HEK293 (cell line): ENCODE measurements at regions not wholly inside any gene's neighbourhood (a gene's known extent, or its start where the extent isn't known, plus 50 kb on each side); places are given as distances from the start of the nearest gene placed in this dataset.

Experiments used
- MYNN ChIP-seq: fragments of 450-650 bp; formaldehyde crosslinking; IDR thresholded peaks from 2 replicates; pipeline ENCODE4 v1.5.1; 2016; ENCODE audit warnings: missing biosample characterization, missing genetic modification characterization, borderline replicate concordance
- YY1 ChIP-seq: fragments of 450-650 bp; formaldehyde crosslinking; IDR thresholded peaks from 2 replicates; pipeline ENCODE4 v1.5.1; 2018; ENCODE audit warnings: missing biosample characterization, missing genetic modification characterization
- ZBTB1 ChIP-seq: fragments of 450-650 bp; formaldehyde crosslinking; IDR thresholded peaks from 2 replicates; pipeline ENCODE4 v1.5.1; 2016; ENCODE audit warnings: missing biosample characterization, missing genetic modification characterization
- ZFHX2 ChIP-seq: fragments of 450-650 bp; formaldehyde crosslinking; conservative IDR thresholded peaks from 2 replicates; pipeline ENCODE4 v1.5.1; 2016; ENCODE audit warnings: missing biosample characterization, missing genetic modification characterization
- ZNF292 ChIP-seq: fragments of 450-650 bp; formaldehyde crosslinking; IDR thresholded peaks from 2 replicates; pipeline ENCODE4 v1.5.1; 2016; ENCODE audit warnings: low read depth, missing biosample characterization, missing genetic modification characterization, borderline replicate concordance
- ZNF426 ChIP-seq: fragments of 450-650 bp; formaldehyde crosslinking; IDR thresholded peaks from 2 replicates; pipeline ENCODE4 v1.5.1; 2017; ENCODE audit warnings: missing biosample characterization, missing genetic modification characterization, mild to moderate bottlenecking, inconsistent platforms, moderate library complexity
- ZNF501 ChIP-seq: fragments of 450-650 bp; formaldehyde crosslinking; IDR thresholded peaks from 2 replicates; pipeline ENCODE4 v1.5.1; 2016; ENCODE audit warnings: missing biosample characterization, missing genetic modification characterization
- ZNF558 ChIP-seq: fragments of 450-650 bp; formaldehyde crosslinking; IDR thresholded peaks from 2 replicates; pipeline ENCODE4 v1.5.1; 2016; ENCODE audit warnings: missing biosample characterization, missing genetic modification characterization
- ZNF776 ChIP-seq: fragments of 450-650 bp; formaldehyde crosslinking; IDR thresholded peaks from 2 replicates; pipeline ENCODE4 v1.5.0; 2017; ENCODE audit warnings: missing biosample characterization, missing genetic modification characterization, borderline replicate concordance
- TF ChIP-seq, protein P1 (sequence below): fragments of 450-650 bp; formaldehyde crosslinking; IDR thresholded peaks from 2 replicates; pipeline ENCODE4 v1.5.1; 2016; ENCODE audit warnings: missing biosample characterization, missing genetic modification characterization, low read depth
- TF ChIP-seq, protein P2 (sequence below): fragments of 450-650 bp; formaldehyde crosslinking; IDR thresholded peaks from 2 replicates; pipeline ENCODE4 v1.5.1; 2016; ENCODE audit warnings: missing biosample characterization, missing genetic modification characterization
- TF ChIP-seq, protein P3 (sequence below): fragments of 450-650 bp; formaldehyde crosslinking; IDR thresholded peaks from 2 replicates; pipeline ENCODE4 v1.5.1; 2016; ENCODE audit warnings: missing biosample characterization, missing genetic modification characterization

DNA sequence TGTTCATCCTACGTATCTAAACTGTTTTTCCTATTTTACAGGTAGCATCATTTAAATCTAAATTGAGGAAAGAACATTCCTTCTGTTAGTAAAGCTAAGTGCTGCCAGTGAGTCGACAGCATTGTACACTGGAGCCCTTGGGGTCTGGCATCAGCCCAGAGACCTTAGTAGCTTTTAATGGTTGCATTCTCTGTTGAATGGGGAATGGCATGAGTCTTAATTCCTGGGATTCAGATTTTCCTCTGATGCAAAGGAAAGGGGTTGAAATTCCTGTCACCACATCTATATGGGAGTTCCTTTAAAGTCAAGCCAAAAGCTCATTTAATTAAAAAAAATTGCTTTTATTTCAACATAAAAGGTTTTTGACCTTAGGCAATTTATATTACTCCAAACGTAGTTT is 148.4 kb upstream of the GBE1 start:
- TF ChIP-seq MYNN (tag by site-specific recombination) (no peak), YY1 (no peak), ZNF776 (tag by site-specific recombination) (no peak), ZNF292 (tag by site-specific recombination) (no peak), ZBTB1 (tag by site-specific recombination) (no peak), ZNF501 (tag by site-specific recombination) (no peak), ZNF558 (tag by site-specific recombination) (no peak), ZFHX2 (tag by site-specific recombination) (no peak), ZNF426 (tag by site-specific recombination) (no peak)
- TF ChIP-seq, protein P1, sequence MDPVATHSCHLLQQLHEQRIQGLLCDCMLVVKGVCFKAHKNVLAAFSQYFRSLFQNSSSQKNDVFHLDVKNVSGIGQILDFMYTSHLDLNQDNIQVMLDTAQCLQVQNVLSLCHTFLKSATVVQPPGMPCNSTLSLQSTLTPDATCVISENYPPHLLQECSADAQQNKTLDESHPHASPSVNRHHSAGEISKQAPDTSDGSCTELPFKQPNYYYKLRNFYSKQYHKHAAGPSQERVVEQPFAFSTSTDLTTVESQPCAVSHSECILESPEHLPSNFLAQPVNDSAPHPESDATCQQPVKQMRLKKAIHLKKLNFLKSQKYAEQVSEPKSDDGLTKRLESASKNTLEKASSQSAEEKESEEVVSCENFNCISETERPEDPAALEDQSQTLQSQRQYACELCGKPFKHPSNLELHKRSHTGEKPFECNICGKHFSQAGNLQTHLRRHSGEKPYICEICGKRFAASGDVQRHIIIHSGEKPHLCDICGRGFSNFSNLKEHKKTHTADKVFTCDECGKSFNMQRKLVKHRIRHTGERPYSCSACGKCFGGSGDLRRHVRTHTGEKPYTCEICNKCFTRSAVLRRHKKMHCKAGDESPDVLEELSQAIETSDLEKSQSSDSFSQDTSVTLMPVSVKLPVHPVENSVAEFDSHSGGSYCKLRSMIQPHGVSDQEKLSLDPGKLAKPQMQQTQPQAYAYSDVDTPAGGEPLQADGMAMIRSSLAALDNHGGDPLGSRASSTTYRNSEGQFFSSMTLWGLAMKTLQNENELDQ (tag by site-specific recombination), result no peak
- TF ChIP-seq, protein P2, sequence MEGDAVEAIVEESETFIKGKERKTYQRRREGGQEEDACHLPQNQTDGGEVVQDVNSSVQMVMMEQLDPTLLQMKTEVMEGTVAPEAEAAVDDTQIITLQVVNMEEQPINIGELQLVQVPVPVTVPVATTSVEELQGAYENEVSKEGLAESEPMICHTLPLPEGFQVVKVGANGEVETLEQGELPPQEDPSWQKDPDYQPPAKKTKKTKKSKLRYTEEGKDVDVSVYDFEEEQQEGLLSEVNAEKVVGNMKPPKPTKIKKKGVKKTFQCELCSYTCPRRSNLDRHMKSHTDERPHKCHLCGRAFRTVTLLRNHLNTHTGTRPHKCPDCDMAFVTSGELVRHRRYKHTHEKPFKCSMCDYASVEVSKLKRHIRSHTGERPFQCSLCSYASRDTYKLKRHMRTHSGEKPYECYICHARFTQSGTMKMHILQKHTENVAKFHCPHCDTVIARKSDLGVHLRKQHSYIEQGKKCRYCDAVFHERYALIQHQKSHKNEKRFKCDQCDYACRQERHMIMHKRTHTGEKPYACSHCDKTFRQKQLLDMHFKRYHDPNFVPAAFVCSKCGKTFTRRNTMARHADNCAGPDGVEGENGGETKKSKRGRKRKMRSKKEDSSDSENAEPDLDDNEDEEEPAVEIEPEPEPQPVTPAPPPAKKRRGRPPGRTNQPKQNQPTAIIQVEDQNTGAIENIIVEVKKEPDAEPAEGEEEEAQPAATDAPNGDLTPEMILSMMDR (tag by site-specific recombination), result no peak
- TF ChIP-seq, protein P3, sequence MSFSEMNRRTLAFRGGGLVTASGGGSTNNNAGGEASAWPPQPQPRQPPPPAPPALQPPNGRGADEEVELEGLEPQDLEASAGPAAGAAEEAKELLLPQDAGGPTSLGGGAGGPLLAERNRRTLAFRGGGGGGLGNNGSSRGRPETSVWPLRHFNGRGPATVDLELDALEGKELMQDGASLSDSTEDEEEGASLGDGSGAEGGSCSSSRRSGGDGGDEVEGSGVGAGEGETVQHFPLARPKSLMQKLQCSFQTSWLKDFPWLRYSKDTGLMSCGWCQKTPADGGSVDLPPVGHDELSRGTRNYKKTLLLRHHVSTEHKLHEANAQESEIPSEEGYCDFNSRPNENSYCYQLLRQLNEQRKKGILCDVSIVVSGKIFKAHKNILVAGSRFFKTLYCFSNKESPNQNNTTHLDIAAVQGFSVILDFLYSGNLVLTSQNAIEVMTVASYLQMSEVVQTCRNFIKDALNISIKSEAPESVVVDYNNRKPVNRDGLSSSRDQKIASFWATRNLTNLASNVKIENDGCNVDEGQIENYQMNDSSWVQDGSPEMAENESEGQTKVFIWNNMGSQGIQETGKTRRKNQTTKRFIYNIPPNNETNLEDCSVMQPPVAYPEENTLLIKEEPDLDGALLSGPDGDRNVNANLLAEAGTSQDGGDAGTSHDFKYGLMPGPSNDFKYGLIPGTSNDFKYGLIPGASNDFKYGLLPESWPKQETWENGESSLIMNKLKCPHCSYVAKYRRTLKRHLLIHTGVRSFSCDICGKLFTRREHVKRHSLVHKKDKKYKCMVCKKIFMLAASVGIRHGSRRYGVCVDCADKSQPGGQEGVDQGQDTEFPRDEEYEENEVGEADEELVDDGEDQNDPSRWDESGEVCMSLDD, result no peak
